OCI-LY3 (cell line): ENCODE measurements at regions not wholly inside any gene's neighbourhood (a gene's known extent, or its start where the extent isn't known, plus 50 kb on each side); places are given as distances from the start of the nearest gene placed in this dataset.

Experiments
- H2AFZ ChIP-seq: fragments of 200-600, 300-600 bp; shearing (Covaris generic); 2 replicates; pipeline ENCODE4 v1.6.0; 2014; ENCODE audit warnings: antibody characterized with exemption, low read depth, low read length
- H3K27ac ChIP-seq: fragments of 200-600, 300-600 bp; sonication (generic); 2 replicates; pipeline ENCODE4 v1.5.1; 2014; ENCODE audit warnings: mild to moderate bottlenecking, low read length, moderate library complexity, mixed read lengths
- H3K27me3 ChIP-seq: fragments of 200-600, 300-600 bp; sonication (generic); 2 replicates; pipeline ENCODE4 v1.6.1; 2014; ENCODE audit warnings: low read depth, low read length, mixed read lengths
- H3K36me3 ChIP-seq: fragments of 200-600, 300-600 bp; sonication (generic); replicated peaks from 2 replicates; pipeline ENCODE3; 2014; ENCODE audit warnings: low read depth, low read length, mixed read lengths
- H3K4me1 ChIP-seq: fragments of 300-600, 200-600 bp; sonication (generic); 2 replicates; pipeline ENCODE4 v1.6.1; 2014; ENCODE audit warnings: low read length, mixed read lengths
- H3K4me2 ChIP-seq: fragments of 200-600, 300-600 bp; sonication (generic); 2 replicates; pipeline ENCODE4 v1.6.1; 2014; ENCODE audit warnings: low read length, mixed read lengths
- H3K4me3 ChIP-seq: fragments of 300-600, 200-600 bp; sonication (generic); 2 replicates; pipeline ENCODE4 v1.5.1; 2014; ENCODE audit warnings: antibody characterized with exemption, mild to moderate bottlenecking, low read length, moderate library complexity
- H3K79me2 ChIP-seq: fragments of 300-600, 200-600 bp; shearing (Covaris generic); 2 replicates; pipeline ENCODE4 v1.6.1; 2014; ENCODE audit warnings: mild to moderate bottlenecking, low read length, mixed read lengths
- H3K9ac ChIP-seq: fragments of 300-600, 200-600 bp; shearing (Covaris generic); 2 replicates; pipeline ENCODE4 v1.6.0; 2014; ENCODE audit warnings: mild to moderate bottlenecking, low read length, moderate library complexity
- H3K9me3 ChIP-seq: fragments of 200-600, 300-600 bp; shearing (Covaris generic); 2 replicates; pipeline ENCODE4 v1.6.1; 2014; ENCODE audit warnings: low read length, mixed read lengths; ENCODE audit not compliant: insufficient read depth
- H4K20me1 ChIP-seq: fragments of 200-600, 300-600 bp; sonication (generic); 2 replicates; pipeline ENCODE4 v1.6.1; 2016; ENCODE audit warnings: low read length, mixed read lengths; ENCODE audit not compliant: insufficient read depth
- CTCF ChIP-seq: fragments of 200-600, 300-600 bp; sonication (generic); IDR thresholded peaks from 2 replicates; pipeline ENCODE4 v1.5.1; 2014; ENCODE audit warnings: antibody characterized with exemption, low read length, low read depth
- EZH2phosphoT487 ChIP-seq: fragments of 200-600 bp; shearing (Covaris generic); IDR thresholded peaks from 2 replicates; pipeline ENCODE4 v1.6.1; 2018; ENCODE audit warnings: antibody characterized with exemption, mixed run types, low read depth

- H4K20me1 ChIP-seq, result no peaks in the 10 kb centered on the region
Measured at GRCh38 chrX:30965767-30966166, 76.7 kb upstream of the TAB3 start.

GRCh38 chrX:30961387-30962174, 72.5 kb upstream of the TAB3 start:
- TF ChIP-seq EZH2phosphoT487, result no peak
- no peak for TF ChIP-seq CTCF
- Histone ChIP-seq H3K9ac (no peak overlapping the region), H3K4me1 (no peaks in the 10 kb centered on the region), H3K4me2 (no peak overlapping the region), H3K9me3 (no peaks in the 10 kb centered on the region), H3K4me3 (no peak overlapping the region), H3K79me2 (no peaks in the 10 kb centered on the region), H3K27me3 (no peaks in the 10 kb centered on the region), H2AFZ (no peak overlapping the region), H4K20me1 (no peaks in the 10 kb centered on the region), H3K36me3 (no peaks in the 10 kb centered on the region), H3K27ac (no peak overlapping the region)

More at GRCh38 chrX:30965767-30966166, 76.7 kb upstream of the TAB3 start:
- TF ChIP-seq CTCF (no peak), EZH2phosphoT487 (no peak)
- no peaks in the 10 kb centered on the region for H3K36me3 ChIP-seq
- no peaks in the 10 kb centered on the region for H3K79me2 ChIP-seq
- H2AFZ ChIP-seq, result no peak overlapping the region
- peaks cover 9% of the 10 kb centered on the region for H3K4me1 ChIP-seq
- no peak overlapping the region for H3K4me3 ChIP-seq
- H3K27ac ChIP-seq, result no peak overlapping the region
- H3K27me3 ChIP-seq, result no peaks in the 10 kb centered on the region
- no peak overlapping the region for H3K9ac ChIP-seq
- no peaks in the 10 kb centered on the region for H3K9me3 ChIP-seq
- H3K4me2 ChIP-seq, result no peak overlapping the region

- H3K9ac ChIP-seq, result no peak overlapping the region
- no peaks in the 10 kb centered on the region for H3K9me3 ChIP-seq
- no peak overlapping the region for H3K27ac ChIP-seq
- no peaks in the 10 kb centered on the region for H4K20me1 ChIP-seq
- no peaks in the 10 kb centered on the region for H3K4me1 ChIP-seq
- no peaks in the 10 kb centered on the region for H3K27me3 ChIP-seq
- H3K36me3 ChIP-seq, result no peaks in the 10 kb centered on the region
- no peaks in the 10 kb centered on the region for H3K79me2 ChIP-seq
- H2AFZ ChIP-seq, result no peak overlapping the region
- H3K4me3 ChIP-seq, result no peak overlapping the region
- TF ChIP-seq CTCF, result no peak
- no peak for TF ChIP-seq EZH2phosphoT487
- no peak overlapping the region for H3K4me2 ChIP-seq
Measured at GRCh38 chrX:30957753-30958152, 68.7 kb upstream of the TAB3 start.

- Histone ChIP-seq H3K27ac (no peak overlapping the region), H3K4me3 (no peak overlapping the region), H3K27me3 (no peaks in the 10 kb centered on the region), H2AFZ (no peak overlapping the region), H3K36me3 (no peaks in the 10 kb centered on the region), H4K20me1 (no peaks in the 10 kb centered on the region), H3K9ac (no peak overlapping the region), H3K4me1 (no peaks in the 10 kb centered on the region), H3K9me3 (no peaks in the 10 kb centered on the region), H3K4me2 (no peak overlapping the region), H3K79me2 (no peaks in the 10 kb centered on the region)
- no peak for TF ChIP-seq EZH2phosphoT487
- no peak for TF ChIP-seq CTCF
Measured at GRCh38 chrX:30955687-30956086, 66.6 kb upstream of the TAB3 start.
